IgD-negative memory B cell (primary cell): ENCODE measurements at regions not wholly inside any gene's neighbourhood (a gene's known extent, or its start where the extent isn't known, plus 50 kb on each side); places are given as distances from the start of the nearest gene placed in this dataset.

Experiments used
- H3K27ac Mint-ChIP-seq, 3 donors: one replicate each; pipeline ENCODE4 v1.8.0; 2020 to 2022; ENCODE audit warnings: mild to moderate bottlenecking in 3 of 3, mixed read lengths in 3 of 3, moderate library complexity in 1 of 3
- H3K27me3 Mint-ChIP-seq: one replicate; pipeline ENCODE4 v1.8.0; 2021; ENCODE audit warnings: mixed read lengths
- H3K36me3 Mint-ChIP-seq: one replicate; pipeline ENCODE4 v1.8.0; 2020; ENCODE audit warnings: mild to moderate bottlenecking, mixed read lengths
- H3K4me1 Mint-ChIP-seq, 3 donors: one replicate each; pipeline ENCODE4 v1.8.0; 2020 to 2022; ENCODE audit warnings: mixed read lengths in 3 of 3, mild to moderate bottlenecking in 1 of 3
- H3K4me3 Mint-ChIP-seq, 4 donors: one replicate each; pipeline ENCODE4 v1.8.0; 2020 to 2022; ENCODE audit warnings: mild to moderate bottlenecking in 4 of 4, mixed read lengths in 4 of 4, moderate library complexity in 3 of 4
- H3K9me3 Mint-ChIP-seq, 3 donors: one replicate each; pipeline ENCODE4 v1.8.0; 2020 to 2021; ENCODE audit warnings: mixed read lengths in 3 of 3, mild to moderate bottlenecking in 1 of 3

GRCh38 chr15:95669146-95669922, 661.2 kb upstream of the NR2F2 start:
- H3K36me3 Mint-ChIP-seq, result no peaks in the 10 kb centered on the region
- peaks cover 0 to under 1% (median 0%) of the 10 kb centered on the region in 3 donors for H3K4me1 Mint-ChIP-seq
- H3K27ac Mint-ChIP-seq, result no peak overlapping the region
- H3K4me3 Mint-ChIP-seq, result no peak overlapping the region
- H3K27me3 Mint-ChIP-seq, result no peaks in the 10 kb centered on the region
- peaks cover 0 to 3% (median 2%) of the 10 kb centered on the region in 3 donors for H3K9me3 Mint-ChIP-seq

- Mint-ChIP-seq H3K4me3 (no peak overlapping the region), H3K27me3 (no peaks in the 10 kb centered on the region), H3K9me3 (peaks cover 2 to 5% (median 5%) of the 10 kb centered on the region in 3 donors)
Observed at GRCh38 chr15:95674031-95674430, 656.5 kb upstream of the NR2F2 start.

GRCh38 chr15:95676500-95676899, 654.0 kb upstream of the NR2F2 start:
- Mint-ChIP-seq H3K27ac (no peak overlapping the region), H3K36me3 (no peaks in the 10 kb centered on the region), H3K4me1 (peaks cover 0 to 2% (median 0%) of the 10 kb centered on the region in 3 donors), H3K9me3 (peaks cover 0 to 5% (median 3%) of the 10 kb centered on the region in 3 donors), H3K4me3 (no peak overlapping the region), H3K27me3 (no peaks in the 10 kb centered on the region)

More at GRCh38 chr15:95674031-95674430, 656.5 kb upstream of the NR2F2 start:
- no peak overlapping the region for H3K27ac Mint-ChIP-seq
- peaks cover 0 to 2% (median 0%) of the 10 kb centered on the region in 3 donors for H3K4me1 Mint-ChIP-seq
- no peaks in the 10 kb centered on the region for H3K36me3 Mint-ChIP-seq

- Mint-ChIP-seq H3K27ac (no peak overlapping the region), H3K4me1 (no peaks in the 10 kb centered on the region), H3K27me3 (no peaks in the 10 kb centered on the region), H3K4me3 (no peak overlapping the region), H3K36me3 (no peaks in the 10 kb centered on the region), H3K9me3 (peaks cover 0 to 8% (median 3%) of the 10 kb centered on the region in 3 donors)
Observed at GRCh38 chr15:95679847-95680582, 650.5 kb upstream of the NR2F2 start.

- Mint-ChIP-seq H3K9me3 (peaks cover 0 to 3% (median 3%) of the 10 kb centered on the region in 3 donors), H3K27ac (no peak overlapping the region), H3K27me3 (no peaks in the 10 kb centered on the region), H3K4me3 (no peak overlapping the region), H3K4me1 (no peaks in the 10 kb centered on the region), H3K36me3 (no peaks in the 10 kb centered on the region)
Observed at GRCh38 chr15:95680728-95681127, 649.8 kb upstream of the NR2F2 start.

GRCh38 chr15:95681836-95682544, 648.5 kb upstream of the NR2F2 start:
- Mint-ChIP-seq H3K27ac (no peak overlapping the region), H3K9me3 (peaks cover 0 to 3% (median 3%) of the 10 kb centered on the region in 3 donors), H3K36me3 (no peaks in the 10 kb centered on the region), H3K27me3 (no peaks in the 10 kb centered on the region), H3K4me3 (no peak overlapping the region), H3K4me1 (no peaks in the 10 kb centered on the region)

DNA sequence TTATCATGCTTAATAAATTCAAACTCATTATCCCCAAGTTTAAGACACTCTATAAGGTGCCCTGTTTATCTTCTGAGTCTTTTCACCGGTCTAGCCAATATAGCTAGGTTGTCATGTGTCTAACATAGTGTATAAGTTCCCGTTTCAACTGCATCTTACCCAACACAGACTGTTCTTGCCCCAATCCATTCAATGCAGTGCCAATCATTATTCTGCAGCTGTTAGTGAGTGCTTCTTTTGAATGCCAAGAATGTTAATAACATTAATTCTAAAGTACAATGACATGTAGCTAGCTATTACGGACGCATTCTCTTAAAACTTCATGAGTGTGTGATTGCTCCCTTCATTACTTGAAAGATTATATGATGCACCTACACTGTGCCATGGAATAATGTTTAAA, 646.4 kb upstream of the NR2F2 start:
- H3K4me1 Mint-ChIP-seq, result no peaks in the 10 kb centered on the region
- H3K4me3 Mint-ChIP-seq, result no peak overlapping the region
- peaks cover 2 to 6% (median 2%) of the 10 kb centered on the region in 3 donors for H3K9me3 Mint-ChIP-seq
- H3K27me3 Mint-ChIP-seq, result no peaks in the 10 kb centered on the region
- H3K36me3 Mint-ChIP-seq, result no peaks in the 10 kb centered on the region
- H3K27ac Mint-ChIP-seq, result no peak overlapping the region

DNA sequence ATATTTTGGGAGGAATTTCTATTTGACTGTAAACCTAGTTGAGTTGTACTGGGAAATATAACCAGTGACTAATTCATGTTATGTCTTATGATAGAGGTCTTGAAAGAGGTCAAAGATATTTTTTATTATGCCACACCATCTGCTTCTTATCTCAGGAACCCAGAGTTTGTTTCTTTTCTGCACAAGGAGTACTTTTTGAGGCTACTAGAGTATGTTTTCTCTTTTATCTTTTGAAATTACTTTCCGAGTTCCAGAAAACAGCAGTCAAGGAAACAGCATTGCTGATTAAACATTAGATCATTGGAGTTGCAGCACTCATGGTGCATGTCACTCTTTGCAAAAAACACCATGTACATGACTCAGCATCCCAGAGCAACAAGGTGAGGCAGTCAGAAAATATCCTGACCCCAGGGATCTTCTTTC, 645.8 kb upstream of the NR2F2 start:
- Mint-ChIP-seq H3K4me3 (no peak overlapping the region), H3K27ac (no peak overlapping the region), H3K4me1 (no peaks in the 10 kb centered on the region), H3K36me3 (no peaks in the 10 kb centered on the region), H3K27me3 (no peaks in the 10 kb centered on the region), H3K9me3 (peaks cover 2 to 11% (median 2%) of the 10 kb centered on the region in 3 donors)

- H3K27me3 Mint-ChIP-seq, result no peaks in the 10 kb centered on the region
- H3K4me3 Mint-ChIP-seq, result no peak overlapping the region
- H3K27ac Mint-ChIP-seq, result no peak overlapping the region
- H3K36me3 Mint-ChIP-seq, result no peaks in the 10 kb centered on the region
- H3K4me1 Mint-ChIP-seq, result no peaks in the 10 kb centered on the region
- H3K9me3 Mint-ChIP-seq, result peaks cover 2 to 14% (median 2%) of the 10 kb centered on the region in 3 donors
Observed at GRCh38 chr15:95687061-95687460, 643.4 kb upstream of the NR2F2 start.

DNA sequence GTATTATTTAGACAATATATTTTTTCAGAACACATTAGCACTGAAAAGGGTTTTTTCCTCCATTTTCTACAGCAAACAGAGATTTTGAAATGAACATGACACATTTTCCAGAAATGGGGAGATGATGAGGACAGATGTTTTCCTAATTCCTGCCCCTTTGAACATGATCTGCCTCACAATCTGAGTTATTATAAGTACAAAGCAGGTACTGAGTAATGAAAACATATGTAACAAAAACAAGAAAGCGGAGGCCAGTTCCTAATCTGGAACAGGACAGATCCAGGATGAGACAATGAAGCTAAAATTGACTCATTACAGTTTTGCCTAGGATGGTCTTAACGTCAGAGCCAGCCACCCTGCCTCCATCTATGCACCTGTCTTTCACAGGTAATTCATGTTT, 642.8 kb upstream of the NR2F2 start:
- Mint-ChIP-seq H3K27me3 (no peaks in the 10 kb centered on the region), H3K27ac (no peak overlapping the region), H3K9me3 (peaks cover 2 to 14% (median 2%) of the 10 kb centered on the region in 3 donors), H3K4me3 (no peak overlapping the region), H3K36me3 (no peaks in the 10 kb centered on the region), H3K4me1 (no peaks in the 10 kb centered on the region)

GRCh38 chr15:95690631-95691340, 639.7 kb upstream of the NR2F2 start:
- no peak overlapping the region for H3K27ac Mint-ChIP-seq
- H3K4me3 Mint-ChIP-seq, result no peak overlapping the region
- no peaks in the 10 kb centered on the region for H3K36me3 Mint-ChIP-seq
- H3K9me3 Mint-ChIP-seq, result peaks cover 2 to 31% (median 9%) of the 10 kb centered on the region in 3 donors
- H3K4me1 Mint-ChIP-seq, result no peaks in the 10 kb centered on the region
- no peaks in the 10 kb centered on the region for H3K27me3 Mint-ChIP-seq

DNA sequence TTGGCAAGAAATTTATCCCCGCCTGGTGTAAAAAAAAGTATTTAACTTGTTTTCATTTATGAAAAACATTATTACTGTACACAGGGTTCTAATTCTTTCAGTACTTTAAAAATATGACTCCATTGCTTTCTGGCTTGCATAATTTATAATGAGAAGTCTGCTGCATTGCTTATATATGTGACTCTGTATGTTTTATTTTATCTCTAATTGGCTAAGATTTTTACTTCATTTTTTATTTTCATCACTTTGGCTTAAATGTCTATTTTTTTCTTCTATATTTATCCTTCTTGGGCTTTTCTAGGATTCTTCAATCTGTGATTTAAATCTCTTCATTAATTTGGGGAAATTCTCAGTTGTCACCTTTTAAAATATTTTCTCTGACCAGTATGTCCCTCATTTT, 636.6 kb upstream of the NR2F2 start:
- H3K36me3 Mint-ChIP-seq, result no peaks in the 10 kb centered on the region
- no peak overlapping the region for H3K4me3 Mint-ChIP-seq
- H3K27ac Mint-ChIP-seq, result no peak overlapping the region
- H3K9me3 Mint-ChIP-seq, result peaks cover 0 to 33% (median 8%) of the 10 kb centered on the region in 3 donors
- H3K4me1 Mint-ChIP-seq, result no peaks in the 10 kb centered on the region
- no peaks in the 10 kb centered on the region for H3K27me3 Mint-ChIP-seq

GRCh38 chr15:95698230-95698629, 632.3 kb upstream of the NR2F2 start:
- no peak overlapping the region for H3K27ac Mint-ChIP-seq
- no peaks in the 10 kb centered on the region for H3K4me1 Mint-ChIP-seq
- no peaks in the 10 kb centered on the region for H3K27me3 Mint-ChIP-seq
- no peak overlapping the region for H3K4me3 Mint-ChIP-seq
- no peaks in the 10 kb centered on the region for H3K36me3 Mint-ChIP-seq
- peaks cover 8 to 54% (median 16%) of the 10 kb centered on the region in 3 donors for H3K9me3 Mint-ChIP-seq

GRCh38 chr15:95698951-95699350, 631.5 kb upstream of the NR2F2 start:
- H3K27me3 Mint-ChIP-seq, result no peaks in the 10 kb centered on the region
- no peaks in the 10 kb centered on the region for H3K36me3 Mint-ChIP-seq
- no peaks in the 10 kb centered on the region for H3K4me1 Mint-ChIP-seq
- H3K27ac Mint-ChIP-seq, result no peak overlapping the region
- peaks cover 8 to 49% (median 12%) of the 10 kb centered on the region in 3 donors for H3K9me3 Mint-ChIP-seq
- no peak overlapping the region for H3K4me3 Mint-ChIP-seq
